H9 (cell line): ENCODE measurements at regions not wholly inside any gene's neighbourhood (a gene's known extent, or its start where the extent isn't known, plus 50 kb on each side); places are given as distances from the start of the nearest gene placed in this dataset.

Source experiments
- DNase-seq: peaks from one replicate; pipeline ENCODE4 v3.0.0-alpha.2; 2017
- H2AFZ ChIP-seq: one replicate; pipeline ENCODE4 v1.6.1; 2013; ENCODE audit warnings: mild to moderate bottlenecking, low read length, control low read depth, moderate library complexity
- H2AK5ac ChIP-seq: 2 replicates; pipeline ENCODE4 v1.6.1; 2013; ENCODE audit warnings: low read length, control low read depth, mixed read lengths; ENCODE audit not compliant: insufficient read length
- H2BK120ac ChIP-seq: one replicate; pipeline ENCODE4 v1.6.1; 2013; ENCODE audit warnings: low read depth, mild to moderate bottlenecking, low read length, control low read depth, inconsistent platforms; ENCODE audit not compliant: poor library complexity, severe bottlenecking
- H2BK12ac ChIP-seq: 2 replicates; pipeline ENCODE4 v1.6.1; 2013; ENCODE audit warnings: low read length, control low read depth, mixed read lengths, low read depth; ENCODE audit not compliant: insufficient read length
- H2BK15ac ChIP-seq: 2 replicates; pipeline ENCODE4 v1.6.1; 2013; ENCODE audit warnings: low read depth, low read length, control low read depth
- H2BK20ac ChIP-seq: one replicate; pipeline ENCODE4 v1.6.1; 2013; ENCODE audit warnings: low read depth, mild to moderate bottlenecking, low read length, control low read depth, inconsistent platforms; ENCODE audit not compliant: poor library complexity, severe bottlenecking
- H2BK5ac ChIP-seq: 2 replicates; pipeline ENCODE4 v1.6.1; 2013; ENCODE audit warnings: low read length, control low read depth, mixed read lengths; ENCODE audit not compliant: insufficient read length
- H3K14ac ChIP-seq: 2 replicates; pipeline ENCODE4 v1.6.1; 2013; ENCODE audit warnings: low read length, control low read depth; ENCODE audit not compliant: insufficient read depth
- H3K18ac ChIP-seq: 2 replicates; pipeline ENCODE4 v1.6.1; 2013; ENCODE audit warnings: low read depth, mild to moderate bottlenecking, mixed read lengths, low read length, control low read depth; ENCODE audit not compliant: insufficient read length
- H3K23ac ChIP-seq: 2 replicates; pipeline ENCODE4 v1.6.1; 2013; ENCODE audit warnings: low read length, control low read depth, mixed read lengths, low read depth; ENCODE audit not compliant: insufficient read length
- H3K23me2 ChIP-seq: 2 replicates; pipeline ENCODE4 v1.6.1; 2013; ENCODE audit warnings: low read depth, mild to moderate bottlenecking, mixed read lengths, low read length, control low read depth; ENCODE audit not compliant: insufficient read length, poor library complexity, severe bottlenecking
- H3K27ac ChIP-seq: 2 replicates; pipeline ENCODE4 v1.5.1; 2013; ENCODE audit warnings: low read length, control low read depth, mixed read lengths, low read depth; ENCODE audit not compliant: insufficient read length
- H3K27me3 ChIP-seq: 2 replicates; pipeline ENCODE4 v1.6.1; 2013; ENCODE audit warnings: low read length, control low read depth, inconsistent platforms; ENCODE audit not compliant: insufficient read depth
- H3K4ac ChIP-seq: 2 replicates; pipeline ENCODE4 v1.6.1; 2013; ENCODE audit warnings: low read depth, mild to moderate bottlenecking, control low read depth, inconsistent platforms, low read length, moderate library complexity
- H3K4me1 ChIP-seq: 2 replicates; pipeline ENCODE4 v1.6.1; 2013; ENCODE audit warnings: low read length, control low read depth, inconsistent platforms; ENCODE audit not compliant: insufficient read depth
- H3K4me2 ChIP-seq: 2 replicates; pipeline ENCODE4 v1.6.1; 2013; ENCODE audit warnings: low read length, control low read depth, mixed read lengths; ENCODE audit not compliant: insufficient read length, insufficient read depth
- H3K56ac ChIP-seq: 2 replicates; pipeline ENCODE4 v1.6.1; 2013; ENCODE audit warnings: low read depth, mild to moderate bottlenecking, mixed read lengths, low read length, control low read depth; ENCODE audit not compliant: insufficient read length
- H3K79me1 ChIP-seq: 2 replicates; pipeline ENCODE4 v1.6.1; 2013; ENCODE audit warnings: low read depth, mild to moderate bottlenecking, moderate library complexity, low read length, control low read depth, inconsistent platforms; ENCODE audit not compliant: insufficient read depth, poor library complexity, severe bottlenecking
- H3K79me2 ChIP-seq: 2 replicates; pipeline ENCODE4 v1.6.1; 2013; ENCODE audit warnings: low read length, control low read depth, inconsistent platforms; ENCODE audit not compliant: insufficient read depth
- H3K9ac ChIP-seq: 2 replicates; pipeline ENCODE4 v1.6.1; 2013; ENCODE audit warnings: low read length, control low read depth, mixed read lengths; ENCODE audit not compliant: insufficient read length; ENCODE audit errors: extremely low read depth
- H3K9me3 ChIP-seq: one replicate; pipeline ENCODE4 v1.6.1; 2013; ENCODE audit warnings: low read depth, low read length, inconsistent platforms; ENCODE audit not compliant: control insufficient read depth
- H3T11ph ChIP-seq: one replicate; pipeline ENCODE4 v1.6.1; 2013; ENCODE audit warnings: mild to moderate bottlenecking, low read length, control low read depth, inconsistent platforms
- H4K20me1 ChIP-seq: one replicate; pipeline ENCODE4 v1.6.1; 2013; ENCODE audit not compliant: control insufficient read depth, insufficient read length, insufficient read depth
- H4K5ac ChIP-seq: 2 replicates; pipeline ENCODE4 v1.6.1; 2013; ENCODE audit warnings: low read depth, mild to moderate bottlenecking, mixed read lengths, low read length, control low read depth; ENCODE audit not compliant: insufficient read length
- H4K8ac ChIP-seq: replicated peaks from 2 replicates; pipeline ENCODE4 v1.6.1; 2013; ENCODE audit warnings: low read length, control low read depth, mixed read lengths, low read depth; ENCODE audit not compliant: insufficient read length
- H4K91ac ChIP-seq: 2 replicates; pipeline ENCODE4 v1.6.1; 2013; ENCODE audit warnings: low read depth, mild to moderate bottlenecking, moderate library complexity, mixed read lengths, low read length, control low read depth; ENCODE audit not compliant: insufficient read length
- H3K27ac Mint-ChIP-seq, 3 experiments: 2 replicates in 2 of 3; 3 replicates in 1 of 3; pipeline ENCODE4 v1.8.0; 2020 to 2021; ENCODE audit warnings: mixed read lengths in 3 of 3, mild to moderate bottlenecking in 1 of 3, moderate library complexity in 1 of 3
- H3K27me3 Mint-ChIP-seq: 2 replicates; pipeline ENCODE4 v1.8.0; 2021; ENCODE audit warnings: low read depth, mild to moderate bottlenecking, moderate library complexity, mixed read lengths
- H3K36me3 Mint-ChIP-seq, 3 experiments: 2 replicates in 2 of 3; 3 replicates in 1 of 3; pipeline ENCODE4 v1.8.0; 2020 to 2021; ENCODE audit warnings: low read depth in 3 of 3, mixed read lengths in 3 of 3; ENCODE audit not compliant: insufficient read depth in 1 of 3
- H3K4me1 Mint-ChIP-seq, 2 experiments: 2 replicates each; pipeline ENCODE4 v1.8.0; 2020; ENCODE audit warnings: mixed read lengths in 2 of 2
- H3K4me3 Mint-ChIP-seq, 2 experiments: 2 replicates in 1 of 2; 3 replicates in 1 of 2; pipeline ENCODE4 v1.8.0; 2020 to 2021; ENCODE audit warnings: mild to moderate bottlenecking in 2 of 2, mixed read lengths in 2 of 2, moderate library complexity in 1 of 2
- H3K9me3 Mint-ChIP-seq, 2 experiments: 2 replicates in 1 of 2; 3 replicates in 1 of 2; pipeline ENCODE4 v1.8.0; 2020; ENCODE audit warnings: mild to moderate bottlenecking in 2 of 2, mixed read lengths in 2 of 2, moderate library complexity in 1 of 2
- CTCF ChIP-seq: fragments of 200-600 bp; sonication (generic); conservative IDR thresholded peaks from 3 replicates; pipeline ENCODE4 v1.8.0; 2021; ENCODE audit warnings: antibody characterized with exemption, mild to moderate bottlenecking
- WGBS: extraction: QIAGEN DNeasy Blood & Tissue Kit; methylation state at CpG from one replicate; pipeline ENCODE4 v1.1.7; 2013; ENCODE audit warnings: missing lambda C conversion rate, low lambda C conversion rate, mixed read lengths; ENCODE audit not compliant: insufficient read length; ENCODE audit errors: extremely low coverage; 5-methylcytosine and 5-hydroxymethylcytosine counted together

- Histone ChIP-seq H3K4me2 (no peak overlapping the region), H3K9ac (no peak overlapping the region), H2BK15ac (no peak overlapping the region), H2AFZ (no peak overlapping the region), H4K91ac (no peak overlapping the region), H3K27ac (no peak overlapping the region), H3K4ac (no peak overlapping the region), H3K56ac (no peak overlapping the region), H3K23me2 (no peaks in the 10 kb centered on the region), H3K79me2 (no peaks in the 10 kb centered on the region), H4K5ac (no peak overlapping the region), H3K9me3 (no peaks in the 10 kb centered on the region), H3T11ph (no peak overlapping the region), H3K79me1 (no peaks in the 10 kb centered on the region), H3K23ac (no peak overlapping the region), H2BK5ac (no peak overlapping the region), H4K8ac (no peak overlapping the region), H2BK20ac (no peak overlapping the region), H3K14ac (no peak overlapping the region), H3K18ac (no peak overlapping the region), H3K4me1 (no peaks in the 10 kb centered on the region), H2BK120ac (no peak overlapping the region), H2AK5ac (no peak overlapping the region), H4K20me1 (no peaks in the 10 kb centered on the region), H2BK12ac (no peak overlapping the region), H3K27me3 (no peaks in the 10 kb centered on the region)
- Mint-ChIP-seq H3K36me3 (no peaks in the 10 kb centered on the region), H3K4me3 (no peak overlapping the region), H3K9me3 (peaks cover 0 to 2% of the 10 kb centered on the region in 2 experiments; a peak in 1 of 5 replicates), H3K27me3 (no peaks in the 10 kb centered on the region), H3K27ac (no peak overlapping the region), H3K4me1 (peaks cover 0 to 2% of the 10 kb centered on the region in 2 experiments; a peak in 1 of 4 replicates)
- DNase-seq: no peak
- TF ChIP-seq CTCF: no peak
- WGBS: no CpG with 5 or more reads among the region's 3 CpGs
These were observed 95.5 kb upstream of the KRR1 start for GRCh38 chr12:75606956-75607355.
